ENCODE measurements at regions not wholly inside any gene's neighbourhood (a gene's known extent, or its start where the extent isn't known, plus 50 kb on each side); places are given as distances from the start of the nearest gene placed in this dataset.

DNA sequence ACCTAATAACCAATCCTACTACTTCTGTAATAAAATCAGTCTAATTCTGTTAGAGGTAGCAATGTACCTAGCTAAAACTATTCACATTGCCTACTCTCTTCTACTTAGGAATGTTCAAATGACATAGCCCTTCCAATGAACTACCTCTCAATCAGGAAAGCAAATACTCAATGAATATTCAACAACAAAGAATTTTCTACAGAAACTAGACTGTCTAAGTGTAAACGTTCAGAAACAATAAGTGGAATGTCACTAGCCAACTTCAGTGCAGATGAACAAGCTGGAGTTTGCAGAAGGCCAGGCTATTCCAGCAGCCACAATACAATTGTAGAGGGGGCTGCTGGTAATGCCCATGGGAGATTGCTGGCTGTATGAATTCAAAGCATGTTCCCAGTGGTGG is 743.2 kb upstream of the CDH10 start:
- H3K9me3 ChIP-seq (ENCODE audit: control insufficient read depth in 1 of 2, low read length in 2 of 2), result peaks cover 0 to 7% of the 10 kb centered on the region in 2 donors
- no peaks in the 10 kb centered on the region for H3K4me1 ChIP-seq (ENCODE audit: control insufficient read depth in 1 of 2, insufficient read depth in 2 of 2, low read length in 2 of 2)

DNA sequence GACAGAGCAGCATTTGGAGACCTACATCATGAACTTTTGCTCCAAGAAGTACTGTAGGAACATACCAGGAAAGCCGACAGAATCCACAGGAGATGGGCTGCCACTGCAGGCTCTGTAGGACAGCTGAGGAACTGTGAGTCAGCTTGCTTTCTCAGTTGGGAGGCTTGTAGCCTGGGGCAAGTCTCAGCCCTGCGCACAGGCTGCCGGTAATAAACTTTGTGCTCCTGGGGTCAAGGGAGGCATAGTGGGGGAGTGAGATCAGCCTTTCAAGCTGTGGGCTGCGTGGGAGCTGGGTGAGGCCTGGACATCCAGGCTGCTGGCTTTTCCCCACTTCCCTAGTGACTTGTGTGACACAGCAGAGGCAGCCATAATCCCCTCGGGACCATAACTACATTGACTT is 718.0 kb upstream of the CDH10 start:
- Histone ChIP-seq H3K4me1 (ENCODE audit: control insufficient read depth in 1 of 2, insufficient read depth in 2 of 2, low read length in 2 of 2) (no peaks in the 10 kb centered on the region), H3K9me3 (ENCODE audit: control insufficient read depth in 1 of 2, low read length in 2 of 2) (peaks cover 5 to 7% of the 10 kb centered on the region in 2 donors), H3K27ac (ENCODE audit: low read length) (no peak overlapping the region), H3K36me3 (ENCODE audit: control insufficient read depth in 1 of 2, insufficient read depth in 2 of 2, low read length in 2 of 2) (no peaks in the 10 kb centered on the region), H3K4me3 (ENCODE audit: low read depth in 1 of 2, low read length in 2 of 2) (no peak overlapping the region), H3K27me3 (ENCODE audit: low read depth, low read length) (no peaks in the 10 kb centered on the region)

More for the DNA sequence above, 743.2 kb upstream of the CDH10 start:
- H3K36me3 ChIP-seq (ENCODE audit: control insufficient read depth in 1 of 2, insufficient read depth in 2 of 2, low read length in 2 of 2), result no peaks in the 10 kb centered on the region
- H3K27ac ChIP-seq (ENCODE audit: low read length), result no peak overlapping the region
- no peaks in the 10 kb centered on the region for H3K27me3 ChIP-seq (ENCODE audit: low read depth, low read length)
- no peak overlapping the region for H3K4me3 ChIP-seq (ENCODE audit: low read depth in 1 of 2, low read length in 2 of 2)

DNA sequence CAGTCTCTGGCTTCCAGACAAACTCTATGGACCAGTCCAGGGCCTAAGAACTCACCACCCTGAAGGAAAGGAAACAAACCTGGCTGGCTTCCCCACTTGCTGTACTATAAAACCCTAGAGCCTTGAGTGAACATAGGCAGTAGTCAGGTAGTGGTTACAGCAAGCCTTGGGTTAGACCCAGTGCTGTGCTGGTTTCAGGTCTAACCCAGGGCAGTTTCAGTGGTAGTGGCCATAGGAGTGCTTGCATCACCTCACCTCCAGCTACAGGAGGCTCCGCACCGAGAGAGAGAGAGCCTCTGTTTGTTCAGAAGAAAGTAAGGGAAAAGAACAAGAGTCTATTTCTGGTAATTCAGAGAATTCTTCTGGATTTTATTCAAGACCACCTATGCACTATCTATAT is 714.1 kb upstream of the CDH10 start:
- H3K4me3 ChIP-seq (ENCODE audit: low read depth in 1 of 2, low read length in 2 of 2), result no peak overlapping the region
- no peaks in the 10 kb centered on the region for H3K4me1 ChIP-seq (ENCODE audit: control insufficient read depth in 1 of 2, insufficient read depth in 2 of 2, low read length in 2 of 2)
- H3K36me3 ChIP-seq (ENCODE audit: control insufficient read depth in 1 of 2, insufficient read depth in 2 of 2, low read length in 2 of 2), result no peaks in the 10 kb centered on the region
- H3K9me3 ChIP-seq (ENCODE audit: control insufficient read depth in 1 of 2, low read length in 2 of 2), result peaks cover 5 to 11% of the 10 kb centered on the region in 2 donors
- no peaks in the 10 kb centered on the region for H3K27me3 ChIP-seq (ENCODE audit: low read depth, low read length)
- H3K27ac ChIP-seq (ENCODE audit: low read length), result no peak overlapping the region

DNA sequence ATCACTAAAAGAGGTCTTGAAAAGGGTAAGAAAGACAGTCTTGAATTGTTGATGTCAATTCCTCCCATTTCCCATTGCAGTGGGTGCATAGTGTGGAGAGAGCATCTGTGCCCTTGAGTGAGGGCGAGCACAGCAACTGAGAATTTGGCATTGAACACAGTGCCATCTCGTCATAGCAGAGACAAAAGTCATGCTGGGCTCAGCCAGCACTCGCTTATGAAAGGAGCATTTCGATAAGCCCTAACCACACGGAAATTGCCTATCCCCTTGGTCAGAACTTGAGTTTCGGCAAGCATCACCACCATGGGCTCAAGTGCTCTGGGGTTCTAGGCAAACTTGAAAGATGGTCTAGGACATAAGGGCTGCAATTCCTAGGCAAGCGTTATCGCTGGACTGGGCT is 712.8 kb upstream of the CDH10 start:
- Histone ChIP-seq H3K4me1 (ENCODE audit: control insufficient read depth in 1 of 2, insufficient read depth in 2 of 2, low read length in 2 of 2) (no peaks in the 10 kb centered on the region), H3K27me3 (ENCODE audit: low read depth, low read length) (no peaks in the 10 kb centered on the region), H3K36me3 (ENCODE audit: control insufficient read depth in 1 of 2, insufficient read depth in 2 of 2, low read length in 2 of 2) (no peaks in the 10 kb centered on the region), H3K4me3 (ENCODE audit: low read depth in 1 of 2, low read length in 2 of 2) (no peak overlapping the region), H3K9me3 (ENCODE audit: control insufficient read depth in 1 of 2, low read length in 2 of 2) (peaks cover 4 to 5% of the 10 kb centered on the region in 2 donors), H3K27ac (ENCODE audit: low read length) (no peak overlapping the region)

DNA sequence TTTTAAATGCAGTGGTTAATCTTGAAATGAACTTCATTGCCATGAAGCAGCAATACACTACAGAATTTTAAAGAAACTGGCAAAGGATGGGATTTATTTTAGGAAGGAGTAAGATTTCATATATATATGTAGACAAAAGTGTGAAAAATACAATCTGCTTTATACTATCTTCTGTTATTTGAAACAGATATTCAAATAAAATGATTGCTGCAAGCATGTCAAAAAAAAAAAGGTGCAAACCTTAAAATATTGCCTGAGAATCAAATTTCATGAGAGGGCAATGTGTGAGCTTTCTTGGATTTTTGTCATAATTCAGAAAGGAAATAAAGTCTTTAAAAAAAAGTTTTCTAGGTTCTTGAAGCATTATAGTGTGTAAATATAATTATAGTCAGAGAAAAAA is 705.0 kb upstream of the CDH10 start:
- H3K9me3 ChIP-seq (ENCODE audit: control insufficient read depth in 1 of 2, low read length in 2 of 2), result peaks cover 0 to 2% of the 10 kb centered on the region in 2 donors
- no peaks in the 10 kb centered on the region for H3K27me3 ChIP-seq (ENCODE audit: low read depth, low read length)
- no peak overlapping the region for H3K27ac ChIP-seq (ENCODE audit: low read length)
- no peak overlapping the region for H3K4me3 ChIP-seq (ENCODE audit: low read depth in 1 of 2, low read length in 2 of 2)
- no peaks in the 10 kb centered on the region for H3K36me3 ChIP-seq (ENCODE audit: control insufficient read depth in 1 of 2, insufficient read depth in 2 of 2, low read length in 2 of 2)
- no peaks in the 10 kb centered on the region for H3K4me1 ChIP-seq (ENCODE audit: control insufficient read depth in 1 of 2, insufficient read depth in 2 of 2, low read length in 2 of 2)

DNA sequence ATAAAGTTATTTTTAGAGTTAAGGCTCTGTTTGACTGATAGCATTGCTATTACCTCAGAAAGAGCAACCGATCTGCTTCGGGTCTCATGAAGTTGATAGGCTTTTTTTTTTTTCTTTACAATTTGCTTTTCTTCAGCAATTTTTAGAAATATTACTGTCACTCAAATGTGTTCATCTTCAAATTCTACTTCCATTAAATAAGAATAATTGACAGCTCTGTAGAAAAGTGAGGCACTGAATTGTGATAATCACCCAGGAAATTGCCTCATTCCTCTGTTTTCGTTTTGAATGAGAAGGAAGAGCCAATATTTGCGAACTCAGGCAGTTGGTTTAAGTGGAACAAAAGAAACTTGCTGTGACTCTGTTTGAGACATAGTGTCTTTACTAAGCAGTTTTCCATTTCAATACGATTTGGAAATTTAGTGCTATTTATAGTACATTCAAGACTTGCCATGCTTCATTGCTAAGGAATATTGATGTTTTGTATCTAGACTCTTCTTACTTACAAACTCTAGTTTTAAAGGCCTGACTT is 700.5 kb upstream of the CDH10 start:
- Histone ChIP-seq H3K27me3 (ENCODE audit: low read depth, low read length) (no peaks in the 10 kb centered on the region), H3K9me3 (ENCODE audit: control insufficient read depth in 1 of 2, low read length in 2 of 2) (peaks cover 0 to 2% of the 10 kb centered on the region in 2 donors), H3K4me3 (ENCODE audit: low read depth in 1 of 2, low read length in 2 of 2) (no peak overlapping the region), H3K4me1 (ENCODE audit: control insufficient read depth in 1 of 2, insufficient read depth in 2 of 2, low read length in 2 of 2) (no peaks in the 10 kb centered on the region), H3K27ac (ENCODE audit: low read length) (no peak overlapping the region), H3K36me3 (ENCODE audit: control insufficient read depth in 1 of 2, insufficient read depth in 2 of 2, low read length in 2 of 2) (no peaks in the 10 kb centered on the region)

DNA sequence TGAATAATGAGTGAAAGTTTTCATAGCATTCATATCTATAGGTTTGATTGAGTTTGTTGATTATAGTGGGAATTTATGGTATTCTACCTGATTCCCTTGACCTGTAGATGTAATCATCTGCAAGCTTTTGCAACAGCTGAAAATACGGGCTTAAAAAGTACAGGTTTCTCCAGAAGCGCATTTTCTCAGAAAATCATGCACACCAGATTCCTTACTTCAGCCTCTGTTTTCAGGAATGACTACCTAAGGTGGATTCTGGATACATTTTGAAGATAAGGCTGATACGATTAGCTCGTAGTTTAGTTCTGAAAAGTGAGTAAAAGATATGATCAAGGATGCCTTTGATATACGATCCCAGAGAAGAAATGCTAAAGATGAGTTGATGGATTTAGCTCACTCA is 694.8 kb upstream of the CDH10 start:
- Histone ChIP-seq H3K4me3 (ENCODE audit: low read depth in 1 of 2, low read length in 2 of 2) (no peak overlapping the region), H3K27me3 (ENCODE audit: low read depth, low read length) (no peaks in the 10 kb centered on the region), H3K9me3 (ENCODE audit: control insufficient read depth in 1 of 2, low read length in 2 of 2) (no peaks in the 10 kb centered on the region), H3K27ac (ENCODE audit: low read length) (no peak overlapping the region), H3K36me3 (ENCODE audit: control insufficient read depth in 1 of 2, insufficient read depth in 2 of 2, low read length in 2 of 2) (no peaks in the 10 kb centered on the region), H3K4me1 (ENCODE audit: control insufficient read depth in 1 of 2, insufficient read depth in 2 of 2, low read length in 2 of 2) (no peaks in the 10 kb centered on the region)

DNA sequence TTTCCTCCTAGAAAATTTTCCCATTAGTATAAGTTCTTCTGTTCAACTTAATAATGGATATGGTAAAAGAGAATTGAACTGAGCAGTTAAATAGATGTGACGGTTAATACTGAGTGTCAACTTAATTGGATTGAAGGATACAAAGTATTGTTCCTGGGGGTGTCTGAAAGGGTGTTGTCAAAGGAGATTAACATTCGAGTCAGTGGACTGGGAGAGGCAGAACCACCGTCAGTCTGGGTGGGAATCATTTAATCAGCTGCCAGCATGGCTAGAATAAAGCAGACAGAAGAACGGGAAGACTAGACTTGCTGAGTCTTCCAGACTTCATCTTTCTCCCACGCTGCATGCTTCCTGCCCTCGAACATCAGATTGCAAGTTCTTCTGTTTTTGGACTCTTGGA is 689.6 kb upstream of the CDH10 start:
- no peak overlapping the region for H3K27ac ChIP-seq (ENCODE audit: low read length)
- no peaks in the 10 kb centered on the region for H3K9me3 ChIP-seq (ENCODE audit: control insufficient read depth in 1 of 2, low read length in 2 of 2)
- no peaks in the 10 kb centered on the region for H3K36me3 ChIP-seq (ENCODE audit: control insufficient read depth in 1 of 2, insufficient read depth in 2 of 2, low read length in 2 of 2)
- H3K4me1 ChIP-seq (ENCODE audit: control insufficient read depth in 1 of 2, insufficient read depth in 2 of 2, low read length in 2 of 2), result no peaks in the 10 kb centered on the region
- H3K27me3 ChIP-seq (ENCODE audit: low read depth, low read length), result no peaks in the 10 kb centered on the region
- no peak overlapping the region for H3K4me3 ChIP-seq (ENCODE audit: low read depth in 1 of 2, low read length in 2 of 2)

DNA sequence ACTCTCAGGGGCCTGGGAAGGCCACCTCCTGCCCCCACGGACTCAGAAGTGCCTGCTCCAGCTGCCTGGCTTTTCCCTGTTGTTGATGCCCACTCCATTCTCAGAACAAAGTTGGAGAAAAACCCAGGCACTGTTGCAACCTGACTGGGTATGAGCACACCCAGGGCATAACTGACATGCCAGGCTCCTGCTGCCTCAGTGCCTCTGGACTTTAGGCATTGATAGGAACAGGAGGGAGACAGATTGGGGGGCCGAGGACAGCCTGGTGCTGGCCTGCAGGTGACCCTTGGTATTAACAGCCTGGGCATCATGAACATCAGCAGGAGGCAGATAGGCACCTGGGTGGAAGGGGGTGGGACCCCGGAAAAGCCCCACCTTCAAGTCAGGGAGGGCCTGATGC is 685.9 kb upstream of the CDH10 start:
- H3K4me1 ChIP-seq (ENCODE audit: control insufficient read depth in 1 of 2, insufficient read depth in 2 of 2, low read length in 2 of 2), result no peaks in the 10 kb centered on the region
- no peaks in the 10 kb centered on the region for H3K27me3 ChIP-seq (ENCODE audit: low read depth, low read length)
- H3K9me3 ChIP-seq (ENCODE audit: control insufficient read depth in 1 of 2, low read length in 2 of 2), result no peaks in the 10 kb centered on the region
- no peaks in the 10 kb centered on the region for H3K36me3 ChIP-seq (ENCODE audit: control insufficient read depth in 1 of 2, insufficient read depth in 2 of 2, low read length in 2 of 2)
- H3K27ac ChIP-seq (ENCODE audit: low read length), result no peak overlapping the region
- no peak overlapping the region for H3K4me3 ChIP-seq (ENCODE audit: low read depth in 1 of 2, low read length in 2 of 2)

DNA sequence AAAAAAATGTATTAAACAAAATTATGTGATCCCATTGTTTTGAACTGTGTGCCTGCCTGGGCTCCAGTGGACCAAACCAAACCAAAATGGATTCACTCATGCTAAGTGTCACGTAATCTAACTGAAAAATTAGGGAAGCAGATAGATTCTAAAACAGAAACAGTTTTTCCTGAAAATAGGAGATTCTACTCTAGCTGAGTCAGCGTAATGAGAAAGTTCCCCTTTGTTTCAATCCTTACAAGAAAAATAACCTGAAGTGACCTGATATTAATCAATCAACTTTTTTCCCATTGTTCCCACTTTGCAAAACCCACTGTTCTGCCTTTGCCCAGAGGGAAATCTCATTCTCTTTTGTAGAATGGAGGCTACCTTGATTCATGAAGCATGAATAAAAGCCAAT is 682.4 kb upstream of the CDH10 start:
- H3K4me1 ChIP-seq (ENCODE audit: control insufficient read depth in 1 of 2, insufficient read depth in 2 of 2, low read length in 2 of 2), result no peaks in the 10 kb centered on the region
- H3K27ac ChIP-seq (ENCODE audit: low read length), result no peak overlapping the region
- no peaks in the 10 kb centered on the region for H3K36me3 ChIP-seq (ENCODE audit: control insufficient read depth in 1 of 2, insufficient read depth in 2 of 2, low read length in 2 of 2)
- H3K4me3 ChIP-seq (ENCODE audit: low read depth in 1 of 2, low read length in 2 of 2), result no peak overlapping the region
- H3K9me3 ChIP-seq (ENCODE audit: control insufficient read depth in 1 of 2, low read length in 2 of 2), result no peaks in the 10 kb centered on the region
- H3K27me3 ChIP-seq (ENCODE audit: low read depth, low read length), result no peaks in the 10 kb centered on the region

DNA sequence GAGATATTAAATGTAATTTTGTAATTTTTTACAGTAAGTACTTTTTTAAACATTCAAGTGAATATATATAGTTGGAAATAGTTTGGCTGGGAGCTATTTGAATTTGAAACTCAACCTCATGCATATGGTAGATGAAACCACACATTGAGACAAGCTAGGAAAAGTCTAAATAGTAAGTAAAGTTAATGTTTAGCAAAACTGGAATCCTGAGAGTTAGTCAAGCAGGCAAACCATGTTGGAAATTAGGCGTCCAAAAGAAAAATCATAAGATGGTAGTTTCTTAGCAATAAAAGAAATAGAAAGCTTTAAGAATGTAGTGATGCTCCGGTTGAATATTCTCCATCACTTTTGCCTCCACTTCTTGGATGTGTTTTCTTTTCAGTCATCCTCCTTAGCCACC is 657.1 kb upstream of the CDH10 start:
- Histone ChIP-seq H3K4me3 (ENCODE audit: low read depth in 1 of 2, low read length in 2 of 2) (no peak overlapping the region), H3K27me3 (ENCODE audit: low read depth, low read length) (no peaks in the 10 kb centered on the region), H3K36me3 (ENCODE audit: control insufficient read depth in 1 of 2, insufficient read depth in 2 of 2, low read length in 2 of 2) (no peaks in the 10 kb centered on the region), H3K27ac (ENCODE audit: low read length) (no peak overlapping the region), H3K9me3 (ENCODE audit: control insufficient read depth in 1 of 2, low read length in 2 of 2) (no peaks in the 10 kb centered on the region), H3K4me1 (ENCODE audit: control insufficient read depth in 1 of 2, insufficient read depth in 2 of 2, low read length in 2 of 2) (no peaks in the 10 kb centered on the region)

DNA sequence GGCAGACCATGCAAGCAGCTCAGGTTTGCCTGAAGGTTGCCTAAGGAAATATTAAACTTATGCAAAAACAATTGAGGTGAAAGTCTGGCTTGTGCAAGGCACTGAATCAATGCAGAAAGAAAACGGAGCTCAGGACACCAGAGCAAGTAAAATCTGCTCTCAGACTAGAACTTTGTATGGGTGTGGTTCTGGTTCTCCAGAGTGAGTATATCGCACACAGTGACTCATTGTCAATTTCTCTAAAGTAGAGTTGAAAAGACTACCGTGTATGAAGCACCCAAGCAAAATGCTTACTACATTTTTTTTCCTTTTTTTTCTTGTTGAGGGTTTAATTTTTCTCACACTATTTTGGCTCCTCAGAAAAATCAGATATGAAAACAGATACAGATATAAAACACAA is 650.3 kb upstream of the CDH10 start:
- Histone ChIP-seq H3K36me3 (ENCODE audit: control insufficient read depth in 1 of 2, insufficient read depth in 2 of 2, low read length in 2 of 2) (no peaks in the 10 kb centered on the region), H3K27ac (ENCODE audit: low read length) (no peak overlapping the region), H3K27me3 (ENCODE audit: low read depth, low read length) (no peaks in the 10 kb centered on the region), H3K4me1 (ENCODE audit: control insufficient read depth in 1 of 2, insufficient read depth in 2 of 2, low read length in 2 of 2) (no peaks in the 10 kb centered on the region), H3K9me3 (ENCODE audit: control insufficient read depth in 1 of 2, low read length in 2 of 2) (peaks cover 0 to 3% of the 10 kb centered on the region in 2 donors), H3K4me3 (ENCODE audit: low read depth in 1 of 2, low read length in 2 of 2) (no peak overlapping the region)

All from muscle layer of duodenum (tissue), 2 donors.